ENCODE measurements at regions not wholly inside any gene's neighbourhood (a gene's known extent, or its start where the extent isn't known, plus 50 kb on each side); places are given as distances from the start of the nearest gene placed in this dataset.

DNA sequence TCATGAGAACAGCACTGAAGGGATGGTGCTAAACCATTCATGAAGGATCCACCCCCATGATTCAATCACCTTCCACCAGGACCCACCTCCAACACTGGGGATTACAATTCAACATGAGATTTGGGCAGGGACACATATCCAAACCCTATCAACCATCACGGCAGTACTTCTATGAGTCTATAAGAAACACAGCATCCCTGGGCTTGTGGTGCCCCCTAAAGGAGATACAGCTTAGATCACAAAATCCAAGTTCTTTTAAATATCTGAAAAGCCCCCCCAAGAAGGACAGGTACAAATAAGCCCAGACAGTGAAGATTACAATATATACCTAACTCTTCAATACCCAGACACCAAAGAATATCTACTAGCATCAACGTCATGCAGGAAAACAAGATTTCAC is 233.7 kb upstream of the ADRA1B start:
- TF ChIP-seq, protein P1, sequence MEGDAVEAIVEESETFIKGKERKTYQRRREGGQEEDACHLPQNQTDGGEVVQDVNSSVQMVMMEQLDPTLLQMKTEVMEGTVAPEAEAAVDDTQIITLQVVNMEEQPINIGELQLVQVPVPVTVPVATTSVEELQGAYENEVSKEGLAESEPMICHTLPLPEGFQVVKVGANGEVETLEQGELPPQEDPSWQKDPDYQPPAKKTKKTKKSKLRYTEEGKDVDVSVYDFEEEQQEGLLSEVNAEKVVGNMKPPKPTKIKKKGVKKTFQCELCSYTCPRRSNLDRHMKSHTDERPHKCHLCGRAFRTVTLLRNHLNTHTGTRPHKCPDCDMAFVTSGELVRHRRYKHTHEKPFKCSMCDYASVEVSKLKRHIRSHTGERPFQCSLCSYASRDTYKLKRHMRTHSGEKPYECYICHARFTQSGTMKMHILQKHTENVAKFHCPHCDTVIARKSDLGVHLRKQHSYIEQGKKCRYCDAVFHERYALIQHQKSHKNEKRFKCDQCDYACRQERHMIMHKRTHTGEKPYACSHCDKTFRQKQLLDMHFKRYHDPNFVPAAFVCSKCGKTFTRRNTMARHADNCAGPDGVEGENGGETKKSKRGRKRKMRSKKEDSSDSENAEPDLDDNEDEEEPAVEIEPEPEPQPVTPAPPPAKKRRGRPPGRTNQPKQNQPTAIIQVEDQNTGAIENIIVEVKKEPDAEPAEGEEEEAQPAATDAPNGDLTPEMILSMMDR (IDR thresholded peaks at IDR 0.05; ENCODE audit: insufficient read depth, low read length), result no peak
- TF ChIP-seq POLR2AphosphoS5 (IDR thresholded peaks at IDR 0.05; ENCODE audit: low read depth) (no peak), SPI1 (IDR thresholded peaks at IDR 0.05; ENCODE audit: borderline replicate concordance, low read depth) (no peak), GABPA (IDR thresholded peaks at IDR 0.05; ENCODE audit: low read depth) (no peak)
- TF ChIP-seq, protein P2, sequence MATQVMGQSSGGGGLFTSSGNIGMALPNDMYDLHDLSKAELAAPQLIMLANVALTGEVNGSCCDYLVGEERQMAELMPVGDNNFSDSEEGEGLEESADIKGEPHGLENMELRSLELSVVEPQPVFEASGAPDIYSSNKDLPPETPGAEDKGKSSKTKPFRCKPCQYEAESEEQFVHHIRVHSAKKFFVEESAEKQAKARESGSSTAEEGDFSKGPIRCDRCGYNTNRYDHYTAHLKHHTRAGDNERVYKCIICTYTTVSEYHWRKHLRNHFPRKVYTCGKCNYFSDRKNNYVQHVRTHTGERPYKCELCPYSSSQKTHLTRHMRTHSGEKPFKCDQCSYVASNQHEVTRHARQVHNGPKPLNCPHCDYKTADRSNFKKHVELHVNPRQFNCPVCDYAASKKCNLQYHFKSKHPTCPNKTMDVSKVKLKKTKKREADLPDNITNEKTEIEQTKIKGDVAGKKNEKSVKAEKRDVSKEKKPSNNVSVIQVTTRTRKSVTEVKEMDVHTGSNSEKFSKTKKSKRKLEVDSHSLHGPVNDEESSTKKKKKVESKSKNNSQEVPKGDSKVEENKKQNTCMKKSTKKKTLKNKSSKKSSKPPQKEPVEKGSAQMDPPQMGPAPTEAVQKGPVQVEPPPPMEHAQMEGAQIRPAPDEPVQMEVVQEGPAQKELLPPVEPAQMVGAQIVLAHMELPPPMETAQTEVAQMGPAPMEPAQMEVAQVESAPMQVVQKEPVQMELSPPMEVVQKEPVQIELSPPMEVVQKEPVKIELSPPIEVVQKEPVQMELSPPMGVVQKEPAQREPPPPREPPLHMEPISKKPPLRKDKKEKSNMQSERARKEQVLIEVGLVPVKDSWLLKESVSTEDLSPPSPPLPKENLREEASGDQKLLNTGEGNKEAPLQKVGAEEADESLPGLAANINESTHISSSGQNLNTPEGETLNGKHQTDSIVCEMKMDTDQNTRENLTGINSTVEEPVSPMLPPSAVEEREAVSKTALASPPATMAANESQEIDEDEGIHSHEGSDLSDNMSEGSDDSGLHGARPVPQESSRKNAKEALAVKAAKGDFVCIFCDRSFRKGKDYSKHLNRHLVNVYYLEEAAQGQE (IDR thresholded peaks at IDR 0.05; ENCODE audit: insufficient replicate concordance, low read depth), result no peak
